NCI-H146 treated with DMSO at 0.1 percent for 48 hours (cell line): ENCODE measurements at regions not wholly inside any gene's neighbourhood (a gene's known extent, or its start where the extent isn't known, plus 50 kb on each side); places are given as distances from the start of the nearest gene placed in this dataset.

ENCODE experiments used
- DNase-seq: peaks from one replicate; lab custom pipeline; 2025; ENCODE audit not compliant: unreplicated experiment; lab: John Stamatoyannopoulos, UW

DNA sequence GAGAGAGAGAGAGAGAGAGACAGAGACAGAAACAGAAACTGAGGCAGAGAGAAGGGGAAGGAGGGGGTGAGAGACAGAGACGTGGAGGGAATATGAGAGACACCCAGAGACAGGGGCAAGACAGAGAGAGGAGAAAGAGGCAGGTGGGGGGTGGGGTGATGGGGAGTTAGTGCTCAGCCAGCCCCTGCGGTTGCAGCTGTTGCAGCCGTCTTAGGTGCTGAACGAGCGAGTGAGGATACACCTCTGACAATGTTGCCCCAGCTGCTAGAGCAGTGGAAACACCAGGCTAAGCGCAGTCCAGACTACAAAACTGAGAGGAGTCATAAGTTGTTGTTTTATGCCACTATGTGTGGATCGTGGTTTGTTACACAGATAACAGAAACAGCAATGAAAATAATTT is 328.2 kb upstream of the SHH start:
- DNase-seq = no peak

DNA sequence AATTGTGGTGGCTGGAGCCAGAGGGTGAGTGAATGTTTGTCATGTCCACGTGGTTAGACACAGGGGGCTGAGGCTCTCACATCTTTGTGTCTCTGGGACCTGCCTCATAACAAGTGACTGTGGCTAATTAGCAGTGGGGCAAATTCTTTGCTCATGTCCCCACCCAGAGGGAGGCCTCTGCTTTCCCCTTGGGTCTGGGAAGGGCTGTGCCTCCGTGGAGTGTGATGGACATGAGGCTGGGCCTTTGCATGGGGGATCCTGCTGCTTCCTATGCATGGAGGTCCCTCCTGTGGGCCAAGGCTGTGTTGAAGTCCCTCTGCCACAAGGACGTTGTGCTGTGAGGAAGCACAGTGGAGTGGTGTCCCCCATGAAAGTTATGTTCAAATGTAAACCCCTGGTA is 327.4 kb upstream of the SHH start:
- DNase-seq = no peak

GRCh38 chr7:156139112-156139511 is 326.8 kb upstream of the SHH start:
- DNase-seq = no peak

GRCh38 chr7:156131881-156132280 is 319.6 kb upstream of the SHH start:
- no peak for DNase-seq

DNA sequence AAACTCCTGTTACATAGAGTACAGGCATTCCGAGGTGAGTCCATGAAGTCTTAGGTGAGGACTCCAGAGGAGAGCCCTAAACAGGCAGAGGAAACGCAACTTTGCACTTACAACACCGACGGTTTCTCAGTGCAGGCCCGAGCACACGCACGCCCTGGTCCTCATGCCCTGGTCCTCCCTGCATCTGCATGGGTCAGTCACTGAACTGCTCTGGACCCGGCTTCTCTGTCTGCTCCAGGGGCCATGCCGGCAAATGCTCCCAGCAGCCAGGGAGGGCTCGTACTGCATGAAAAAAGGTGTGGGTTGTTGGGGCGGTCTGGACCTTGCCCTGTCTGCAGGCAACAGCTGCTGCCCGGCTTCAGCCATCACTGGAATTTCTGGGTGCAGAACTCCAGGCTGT is 317.3 kb upstream of the SHH start:
- DNase-seq = no peak

DNA sequence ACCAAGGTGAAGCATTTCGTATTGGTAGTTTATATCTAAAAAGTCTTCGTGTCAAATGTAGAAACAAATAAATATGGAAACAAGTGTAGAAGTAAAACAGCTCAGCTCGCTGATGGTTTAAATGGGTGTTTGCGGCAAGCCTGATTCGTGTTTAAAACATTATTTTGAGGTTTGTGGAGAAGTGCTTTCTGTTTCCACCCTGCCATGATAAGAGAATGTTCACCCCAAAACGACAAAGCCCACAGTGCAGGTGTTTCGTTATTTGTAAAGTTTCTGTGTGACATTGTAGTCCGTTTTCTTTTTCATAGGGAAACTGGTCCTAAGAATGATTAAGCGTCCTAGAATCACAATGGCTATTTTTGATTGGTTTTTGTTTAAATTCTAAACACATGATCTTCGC is 316.2 kb upstream of the SHH start:
- no peak for DNase-seq

- no peak for DNase-seq
Measured at GRCh38 chr7:156127166-156128134, 315.2 kb upstream of the SHH start.

- no peak for DNase-seq
Measured at GRCh38 chr7:156125841-156126730, 313.8 kb upstream of the SHH start.

DNA sequence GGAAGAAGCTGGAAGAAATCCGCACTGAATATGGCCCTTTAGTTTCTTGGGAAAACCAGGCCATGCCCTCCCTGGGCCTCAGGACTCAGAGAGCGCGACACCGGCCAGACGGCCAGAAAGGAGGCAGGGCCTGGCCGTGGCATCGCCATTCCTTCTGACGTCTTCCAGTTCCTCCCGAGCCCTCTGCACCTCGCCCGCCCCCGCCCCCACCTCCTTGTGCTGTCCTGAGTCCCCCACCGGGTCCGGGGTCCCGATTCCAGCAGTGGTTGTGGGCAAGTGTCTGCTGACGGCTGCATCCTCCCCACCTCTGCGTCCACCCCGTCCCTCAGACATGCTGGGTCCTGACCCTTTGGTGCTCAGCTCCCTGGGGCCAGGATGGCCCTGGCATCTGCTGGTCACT is 312.1 kb upstream of the SHH start:
- DNase-seq = no peak

GRCh38 chr7:156123362-156123761 is 311.1 kb upstream of the SHH start:
- DNase-seq = no peak

GRCh38 chr7:156122752-156123354 is 310.6 kb upstream of the SHH start:
- no peak for DNase-seq

DNA sequence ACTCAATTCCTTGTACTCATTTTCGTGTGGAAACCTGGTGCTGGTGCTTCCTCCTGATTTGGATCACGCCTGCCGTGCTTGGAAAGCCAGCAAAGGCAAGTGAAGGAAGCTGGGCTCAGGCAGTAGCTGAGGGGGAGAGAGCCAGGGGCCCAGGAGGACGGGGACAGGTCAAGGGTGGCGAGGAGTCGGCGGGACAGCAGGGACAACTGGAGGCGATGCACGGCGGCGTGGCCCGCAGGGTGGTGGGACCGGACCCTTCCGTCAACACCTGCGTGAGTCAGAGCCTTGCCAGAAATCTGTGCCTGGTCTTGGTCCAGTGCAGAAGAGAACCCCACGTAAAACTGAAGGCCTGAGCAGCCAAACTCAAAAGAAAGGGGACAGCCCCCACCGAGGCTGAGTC is 309.7 kb upstream of the SHH start:
- DNase-seq = no peak

GRCh38 chr7:156121434-156121833 is 309.2 kb upstream of the SHH start:
- no peak for DNase-seq

DNA sequence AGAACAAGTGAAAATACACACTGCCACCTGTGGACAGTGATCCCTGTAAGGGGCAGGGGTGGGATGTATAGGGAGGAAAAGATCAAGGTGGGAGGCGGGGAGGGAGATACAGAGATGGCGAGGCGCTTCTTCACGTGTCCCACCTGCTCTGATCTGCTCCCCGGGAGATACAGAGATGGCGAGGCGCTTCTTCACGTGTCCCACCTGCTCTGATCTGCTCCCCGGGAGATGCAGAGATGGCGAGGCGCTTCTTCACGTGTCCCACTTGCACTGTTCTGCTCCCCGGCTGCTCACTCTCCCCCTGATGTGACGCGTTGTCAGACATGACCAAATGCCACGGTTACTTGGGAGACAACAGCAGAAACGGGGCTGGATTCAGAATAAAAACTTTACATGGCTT is 308.3 kb upstream of the SHH start:
- DNase-seq = no peak

DNA sequence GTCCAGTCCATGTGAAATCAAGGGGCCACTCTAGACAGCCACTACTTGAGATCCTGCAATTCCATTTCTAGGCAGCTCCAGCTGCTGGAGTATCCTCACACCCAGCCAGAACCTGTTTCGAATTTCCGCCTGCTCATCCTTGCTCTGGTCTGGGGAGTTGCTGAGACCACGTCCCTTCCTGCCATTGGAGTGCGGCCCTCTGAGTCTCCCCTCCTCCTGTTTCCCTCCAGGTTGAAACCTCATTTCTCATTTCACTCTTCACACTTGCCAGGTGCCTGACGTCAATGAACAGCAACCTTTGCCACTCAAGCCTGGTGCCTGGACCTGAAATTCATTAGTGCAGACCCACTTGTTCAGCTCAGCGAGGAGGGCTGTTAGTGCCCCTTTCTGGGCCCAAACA is 307.5 kb upstream of the SHH start:
- no peak for DNase-seq

- DNase-seq = no peak
Measured at GRCh38 chr7:156118248-156118645, 306.0 kb upstream of the SHH start.

GRCh38 chr7:156117542-156118247 is 305.4 kb upstream of the SHH start:
- no peak for DNase-seq

DNA sequence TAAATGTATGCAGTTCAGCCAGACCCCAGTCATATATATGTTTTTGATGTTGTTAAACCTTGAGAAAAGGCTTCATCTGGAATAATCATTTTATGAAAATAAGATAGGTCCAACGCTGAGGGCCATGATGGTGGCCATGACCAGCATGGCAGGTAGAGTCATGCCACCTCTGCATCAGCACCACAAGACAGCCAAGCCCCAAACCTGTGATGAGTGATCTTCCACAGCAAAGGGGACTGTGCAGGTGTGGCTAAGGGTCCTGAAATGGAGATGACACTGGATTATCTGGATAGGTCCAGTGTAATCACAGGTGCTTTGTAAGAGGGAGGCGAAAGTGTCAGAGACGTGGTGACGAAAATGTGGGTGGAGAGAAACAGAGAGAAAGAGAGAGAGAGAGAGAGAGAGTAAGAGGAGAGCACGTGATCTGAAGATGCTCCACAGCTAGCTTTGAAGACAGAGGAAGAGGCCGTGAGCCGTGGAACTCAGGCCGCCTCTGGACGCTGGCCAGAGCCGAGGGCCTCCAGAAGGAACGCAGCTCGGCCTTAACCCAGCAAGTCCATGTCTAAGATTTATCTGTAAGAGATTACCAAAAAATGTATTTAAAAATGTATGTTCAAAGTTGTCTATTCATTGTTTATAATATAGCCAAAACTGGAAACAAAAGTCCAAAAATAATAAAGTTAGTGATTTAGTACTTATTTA is 304.4 kb upstream of the SHH start:
- DNase-seq = no peak

DNA sequence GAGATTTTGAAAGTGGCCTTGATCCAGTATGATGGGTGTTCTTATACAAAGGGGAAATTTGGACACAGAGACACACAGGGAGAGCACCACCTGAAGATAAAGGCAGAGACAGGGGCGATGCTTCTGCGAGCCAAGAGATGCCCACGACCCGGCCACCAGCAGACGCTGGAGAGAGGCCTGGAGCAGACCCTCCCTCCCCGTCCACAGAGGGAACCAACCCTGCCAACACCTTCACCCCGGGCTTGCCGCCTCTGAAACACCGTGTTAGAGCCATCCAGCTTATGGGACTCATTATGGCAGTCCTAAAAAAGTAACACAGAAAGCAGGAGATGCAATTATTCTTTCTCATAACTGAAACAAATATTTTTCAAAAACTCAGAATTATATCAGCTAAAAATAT is 303.3 kb upstream of the SHH start:
- DNase-seq = no peak

- DNase-seq = no peak
Measured at GRCh38 chr7:156113731-156114130, 301.5 kb upstream of the SHH start.
